Immature natural killer cell (primary cell): ENCODE measurements at regions not wholly inside any gene's neighbourhood (a gene's known extent, or its start where the extent isn't known, plus 50 kb on each side); places are given as distances from the start of the nearest gene placed in this dataset.
"Not testable (repeated sequence)": the region's sequence is repeated elsewhere in the genome, so short reads cannot be mapped to it uniquely, and the experiment has no call there.

Experiments used
- DNase-seq, 3 donors: peaks; one replicate each; pipeline ENCODE4 v3.0.0; 2022; ENCODE audit warnings: mixed read lengths in 1 of 3
- H3K27ac Mint-ChIP-seq, 6 donors: one replicate each; pipeline ENCODE4 v1.8.0; 2020; ENCODE audit warnings: mixed read lengths in 6 of 6, mild to moderate bottlenecking in 5 of 6, inconsistent platforms in 4 of 6, moderate library complexity in 3 of 6
- H3K27me3 Mint-ChIP-seq, 3 donors: one replicate each; pipeline ENCODE4 v1.8.0; 2020 to 2021; ENCODE audit warnings: low read depth in 3 of 3, mild to moderate bottlenecking in 3 of 3, mixed read lengths in 3 of 3, moderate library complexity in 3 of 3, inconsistent platforms in 1 of 3
- H3K36me3 Mint-ChIP-seq, 3 donors: one replicate each; pipeline ENCODE4 v1.8.0; 2020; ENCODE audit warnings: mixed read lengths in 3 of 3, inconsistent platforms in 2 of 3, mild to moderate bottlenecking in 2 of 3
- H3K4me1 Mint-ChIP-seq, 2 donors: one replicate each; pipeline ENCODE4 v1.8.0; 2020; ENCODE audit warnings: inconsistent platforms in 2 of 2, mild to moderate bottlenecking in 2 of 2, mixed read lengths in 2 of 2, moderate library complexity in 1 of 2
- H3K4me3 Mint-ChIP-seq, 5 donors: one replicate each; pipeline ENCODE4 v1.8.0; 2020; ENCODE audit warnings: mild to moderate bottlenecking in 5 of 5, mixed read lengths in 5 of 5, inconsistent platforms in 3 of 5, moderate library complexity in 3 of 5
- H3K9me3 Mint-ChIP-seq, 6 donors: one replicate each; pipeline ENCODE4 v1.8.0; 2020; ENCODE audit warnings: mild to moderate bottlenecking in 6 of 6, mixed read lengths in 6 of 6, inconsistent platforms in 4 of 6, moderate library complexity in 3 of 6

- Mint-ChIP-seq H3K36me3 (no peaks in the 10 kb centered on the region), H3K27ac (no peak overlapping the region), H3K9me3 (no peaks in the 10 kb centered on the region), H3K4me3 (no peak overlapping the region), H3K4me1 (no peaks in the 10 kb centered on the region), H3K27me3 (peaks cover 0 to 2% (median 0%) of the 10 kb centered on the region in 3 donors)
- no peak for DNase-seq
These were observed 733.6 kb upstream of the SALL3 start for GRCh38 chr18:78246050-78246449.

DNA sequence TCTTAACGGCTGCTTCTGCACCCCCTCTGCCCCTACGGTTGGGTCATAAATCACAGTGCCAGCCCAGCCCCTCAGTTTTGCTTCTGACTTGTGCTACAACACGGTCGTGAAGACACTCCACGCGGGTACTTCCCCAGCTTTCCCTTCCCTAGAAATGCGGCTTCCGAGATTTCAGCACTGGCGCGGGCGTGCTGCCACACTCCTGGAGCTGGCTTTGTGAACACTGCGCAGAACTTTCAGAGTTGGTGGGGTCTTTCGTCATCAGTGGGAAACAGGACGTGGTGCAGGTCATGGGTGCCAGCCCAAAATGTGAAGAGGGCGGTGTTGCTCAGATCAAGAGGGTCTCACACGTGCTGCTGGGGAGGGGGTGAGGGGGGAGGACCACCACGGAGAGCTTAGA, 733.0 kb upstream of the SALL3 start:
- no peak for DNase-seq
- Mint-ChIP-seq H3K27ac (no peak overlapping the region), H3K9me3 (no peaks in the 10 kb centered on the region), H3K4me1 (no peaks in the 10 kb centered on the region), H3K36me3 (no peaks in the 10 kb centered on the region), H3K27me3 (peaks cover 0 to 2% (median 0%) of the 10 kb centered on the region in 3 donors), H3K4me3 (no peak overlapping the region)

GRCh38 chr18:78247615-78248289, 731.9 kb upstream of the SALL3 start:
- Mint-ChIP-seq H3K4me1 (no peaks in the 10 kb centered on the region), H3K9me3 (no peaks in the 10 kb centered on the region), H3K27me3 (peaks cover 0 to 2% (median 0%) of the 10 kb centered on the region in 3 donors), H3K36me3 (no peaks in the 10 kb centered on the region), H3K4me3 (no peak overlapping the region), H3K27ac (no peak overlapping the region)
- DNase-seq = no peak

GRCh38 chr18:78255013-78255412, 724.6 kb upstream of the SALL3 start:
- H3K36me3 Mint-ChIP-seq = no peaks in the 10 kb centered on the region
- H3K27me3 Mint-ChIP-seq = peaks cover 0 to 3% (median 2%) of the 10 kb centered on the region in 3 donors
- H3K4me1 Mint-ChIP-seq = no peaks in the 10 kb centered on the region
- H3K9me3 Mint-ChIP-seq = peaks cover 0 to 2% (median 0%) of the 10 kb centered on the region in 6 donors
- no peak for DNase-seq
- no peak overlapping the region for H3K27ac Mint-ChIP-seq
- no peak overlapping the region for H3K4me3 Mint-ChIP-seq

- no peak for DNase-seq
- no peak overlapping the region for H3K4me3 Mint-ChIP-seq
- peaks cover 0 to 7% (median 0%) of the 10 kb centered on the region in 3 donors for H3K27me3 Mint-ChIP-seq
- H3K9me3 Mint-ChIP-seq = peaks cover 0 to 6% (median 0%) of the 10 kb centered on the region in 6 donors
- H3K4me1 Mint-ChIP-seq = no peaks in the 10 kb centered on the region
- no peak overlapping the region for H3K27ac Mint-ChIP-seq
- no peaks in the 10 kb centered on the region for H3K36me3 Mint-ChIP-seq
These were observed 711.2 kb upstream of the SALL3 start for GRCh38 chr18:78268226-78268988.

GRCh38 chr18:78271790-78272189, 707.8 kb upstream of the SALL3 start:
- Mint-ChIP-seq H3K27me3 (peaks cover 0 to 5% (median 2%) of the 10 kb centered on the region in 3 donors), H3K4me1 (no peaks in the 10 kb centered on the region), H3K36me3 (peaks cover 0 to 4% (median 0%) of the 10 kb centered on the region in 3 donors), H3K27ac (no peak overlapping the region), H3K4me3 (no peak overlapping the region), H3K9me3 (peaks cover 0 to 18% (median 8%) of the 10 kb centered on the region in 6 donors)
- no peak for DNase-seq

DNA sequence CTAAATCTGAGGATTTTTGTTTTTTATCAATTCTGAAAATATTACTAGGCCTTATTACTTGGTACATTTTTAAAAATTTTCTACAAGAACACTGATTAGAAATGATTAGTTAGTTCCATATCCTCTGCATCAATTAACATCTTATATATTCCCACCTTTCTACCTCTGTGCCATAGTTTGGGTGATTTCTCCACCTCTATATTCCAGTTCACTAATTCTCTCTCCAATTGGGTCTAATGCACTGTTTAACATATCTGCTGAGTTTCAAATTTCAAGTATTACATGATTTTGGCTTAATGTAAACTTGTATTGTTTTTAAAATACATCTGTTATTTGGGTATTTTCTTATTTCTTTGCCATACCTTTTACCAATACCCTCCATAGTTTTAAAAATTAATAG, 705.7 kb upstream of the SALL3 start:
- Mint-ChIP-seq H3K27ac (no peak overlapping the region), H3K4me3 (no peak overlapping the region), H3K27me3 (peaks cover 0 to 4% (median 1%) of the 10 kb centered on the region in 3 donors), H3K9me3 (peaks cover 0 to 18% (median 8%) of the 10 kb centered on the region in 6 donors), H3K4me1 (no peaks in the 10 kb centered on the region), H3K36me3 (peaks cover 0 to 4% (median 0%) of the 10 kb centered on the region in 3 donors)
- no peak for DNase-seq

- not testable (repeated sequence) for H3K27ac Mint-ChIP-seq, H3K27me3 Mint-ChIP-seq, DNase-seq, H3K4me1 Mint-ChIP-seq, H3K4me3 Mint-ChIP-seq, H3K36me3 Mint-ChIP-seq, H3K9me3 Mint-ChIP-seq
These were observed 696.2 kb upstream of the SALL3 start for GRCh38 chr18:78283425-78283824.

GRCh38 chr18:78292618-78293380, 686.8 kb upstream of the SALL3 start:
- H3K9me3 Mint-ChIP-seq = no peaks in the 10 kb centered on the region

DNA sequence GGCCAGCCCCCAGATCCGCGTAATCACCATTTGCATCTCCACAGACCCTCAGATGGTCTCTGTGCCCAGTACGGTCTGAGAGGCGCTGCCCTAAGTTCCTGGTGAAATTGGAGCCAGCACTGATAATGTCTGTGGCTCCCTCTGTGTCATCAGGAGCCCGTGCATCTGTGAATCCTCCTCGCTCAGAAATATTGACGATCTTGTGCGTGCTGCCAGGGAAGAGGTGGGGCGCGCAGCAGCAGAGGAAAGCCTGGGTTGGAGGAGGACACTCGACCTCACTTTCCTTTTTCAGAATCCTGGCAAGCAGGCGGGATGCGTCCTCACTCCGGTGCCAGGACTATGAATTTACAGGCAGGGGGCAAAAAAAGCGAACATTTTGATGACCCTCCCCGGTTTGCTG, 686.1 kb upstream of the SALL3 start:
- H3K4me1 Mint-ChIP-seq = no peaks in the 10 kb centered on the region
- H3K9me3 Mint-ChIP-seq = no peaks in the 10 kb centered on the region
- peaks cover 0 to 3% (median 0%) of the 10 kb centered on the region in 3 donors for H3K27me3 Mint-ChIP-seq
- no peak for DNase-seq
- H3K27ac Mint-ChIP-seq = no peak overlapping the region
- no peaks in the 10 kb centered on the region for H3K36me3 Mint-ChIP-seq
- H3K4me3 Mint-ChIP-seq = no peak overlapping the region

More at GRCh38 chr18:78292618-78293380, 686.8 kb upstream of the SALL3 start:
- no peak overlapping the region for H3K27ac Mint-ChIP-seq
- no peaks in the 10 kb centered on the region for H3K36me3 Mint-ChIP-seq
- no peaks in the 10 kb centered on the region for H3K4me1 Mint-ChIP-seq
- no peak overlapping the region for H3K4me3 Mint-ChIP-seq
- DNase-seq = no peak
- peaks cover 0 to 3% (median 0%) of the 10 kb centered on the region in 3 donors for H3K27me3 Mint-ChIP-seq

DNA sequence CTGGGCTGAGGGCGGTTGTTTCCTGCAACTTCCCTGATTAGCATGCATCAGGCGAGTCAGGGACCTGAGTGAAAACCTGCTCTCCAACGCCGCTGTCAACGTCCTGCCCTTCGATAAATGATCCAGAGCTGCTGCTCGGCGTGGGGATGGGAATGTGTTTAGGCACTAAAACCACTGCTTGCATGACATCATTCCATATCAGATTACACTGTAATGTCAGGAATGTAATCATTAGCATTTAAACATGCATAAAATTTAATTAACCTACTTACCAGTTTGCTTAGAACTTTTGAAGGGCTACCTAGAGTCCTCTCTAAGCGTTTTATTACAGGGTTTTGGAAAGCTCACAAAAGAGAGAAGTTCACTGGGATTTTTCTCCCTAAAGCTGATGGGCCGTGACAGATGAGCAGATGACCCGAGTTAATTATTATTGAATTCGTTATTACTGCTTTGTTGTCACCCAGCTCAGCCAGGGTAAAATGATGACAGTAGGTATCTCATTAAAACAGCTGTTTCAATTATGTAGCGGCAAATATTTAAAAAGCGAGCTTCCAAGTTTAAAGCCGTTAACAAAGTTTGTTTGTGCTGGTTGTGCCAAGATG, 685.6 kb upstream of the SALL3 start:
- DNase-seq = no peak
- Mint-ChIP-seq H3K36me3 (no peaks in the 10 kb centered on the region), H3K27ac (no peak overlapping the region), H3K4me1 (no peaks in the 10 kb centered on the region), H3K27me3 (peaks cover 0 to 3% (median 0%) of the 10 kb centered on the region in 3 donors), H3K9me3 (no peaks in the 10 kb centered on the region), H3K4me3 (no peak overlapping the region)

DNA sequence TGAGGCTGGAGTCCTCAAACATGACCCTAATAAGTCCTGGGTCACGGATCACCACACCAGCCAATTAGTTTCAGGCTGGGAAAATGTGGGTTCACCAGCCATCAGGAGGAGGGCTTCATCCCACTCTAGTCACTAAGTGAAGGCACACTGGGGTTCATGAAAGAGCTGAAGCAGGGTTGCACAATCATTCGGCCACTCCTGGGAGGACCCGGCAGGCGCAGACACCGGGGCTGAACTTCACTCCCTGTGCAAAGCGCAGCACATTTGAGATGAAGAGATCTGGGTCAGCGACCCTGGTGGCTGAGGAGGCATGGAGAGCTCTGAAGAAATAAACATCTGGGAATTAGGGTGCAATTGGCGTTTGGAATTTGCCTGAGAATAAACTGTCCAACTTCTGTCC, 684.4 kb upstream of the SALL3 start:
- H3K4me3 Mint-ChIP-seq = no peak overlapping the region
- H3K4me1 Mint-ChIP-seq = no peaks in the 10 kb centered on the region
- no peak overlapping the region for H3K27ac Mint-ChIP-seq
- H3K27me3 Mint-ChIP-seq = peaks cover 0 to 3% (median 3%) of the 10 kb centered on the region in 3 donors
- DNase-seq = no peak
- no peaks in the 10 kb centered on the region for H3K36me3 Mint-ChIP-seq
- H3K9me3 Mint-ChIP-seq = no peaks in the 10 kb centered on the region

DNA sequence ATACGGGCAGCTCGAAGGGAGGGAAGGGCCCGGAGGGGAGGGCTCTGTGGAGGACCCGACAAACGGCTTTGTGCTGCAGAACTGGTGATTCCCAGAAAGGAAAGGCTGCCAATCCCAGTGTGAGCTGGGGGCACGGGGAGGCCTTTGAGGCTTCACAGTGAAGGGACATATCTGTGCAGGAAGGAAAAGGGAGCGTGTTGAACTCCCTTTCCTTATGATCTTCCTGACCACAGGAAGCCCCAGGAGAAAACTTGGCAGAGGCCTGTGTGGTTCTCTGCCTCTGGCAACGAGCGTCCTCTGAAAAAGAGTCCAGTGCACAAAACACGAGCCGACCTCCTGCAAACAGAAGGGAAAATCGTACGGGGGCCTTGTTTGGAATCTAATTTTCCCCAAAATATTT, 683.5 kb upstream of the SALL3 start:
- H3K4me1 Mint-ChIP-seq = no peaks in the 10 kb centered on the region

More for the DNA sequence above, 683.5 kb upstream of the SALL3 start:
- Mint-ChIP-seq H3K27me3 (peaks cover 0 to 3% (median 3%) of the 10 kb centered on the region in 3 donors), H3K4me3 (no peak overlapping the region), H3K36me3 (no peaks in the 10 kb centered on the region), H3K27ac (no peak overlapping the region), H3K9me3 (no peaks in the 10 kb centered on the region)
- DNase-seq = no peak
